Esophagus muscularis mucosa (tissue), 4 donors: ENCODE measurements at regions not wholly inside any gene's neighbourhood (a gene's known extent, or its start where the extent isn't known, plus 50 kb on each side); places are given as distances from the start of the nearest gene placed in this dataset.

Experiments
- EP300 ChIP-seq: sonication (generic); formaldehyde crosslinking; IDR thresholded peaks from one replicate; pipeline ENCODE4 v1.6.1; 2017; ENCODE audit warnings: antibody characterized with exemption
- POLR2A ChIP-seq: fragments of 450-650 bp; IDR thresholded peaks from one replicate; pipeline ENCODE4 v1.6.1; 2017; ENCODE audit warnings: antibody characterized with exemption, moderate library complexity, mild to moderate bottlenecking, low read depth
- TF ChIP-seq, protein P1 (sequence below), 3 experiments: fragments of 200-600 bp in 2 of 3; fragments of 450-650 bp in 1 of 3; sonication (generic) in 2 of 3; IDR thresholded peaks; one replicate each; pipeline ENCODE4 v1.5.1; 2017 to 2019; ENCODE audit warnings: antibody characterized with exemption in 3 of 3, mild to moderate bottlenecking in 2 of 3, moderate library complexity in 1 of 3

DNA sequence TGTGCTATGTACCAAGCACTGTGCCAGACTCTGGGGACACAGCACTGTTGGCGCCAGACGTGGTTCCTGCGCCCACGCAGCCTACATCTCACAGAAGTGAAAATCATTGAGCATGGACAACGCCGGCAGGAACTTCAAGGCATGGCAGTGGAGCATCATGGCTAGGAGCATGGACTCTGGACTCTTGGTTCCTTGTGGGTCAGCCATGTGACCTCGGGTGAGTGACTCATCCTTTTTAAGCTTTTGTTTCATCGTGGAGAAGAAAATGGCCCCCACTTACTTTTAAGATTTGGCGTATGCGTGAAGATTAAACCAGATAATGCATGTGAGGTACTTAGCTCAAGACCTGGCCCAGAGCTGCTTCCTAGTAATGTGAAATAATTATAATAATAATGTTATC lies 988.5 kb downstream of the UQCRFS1 start:
- TF ChIP-seq, protein P1, sequence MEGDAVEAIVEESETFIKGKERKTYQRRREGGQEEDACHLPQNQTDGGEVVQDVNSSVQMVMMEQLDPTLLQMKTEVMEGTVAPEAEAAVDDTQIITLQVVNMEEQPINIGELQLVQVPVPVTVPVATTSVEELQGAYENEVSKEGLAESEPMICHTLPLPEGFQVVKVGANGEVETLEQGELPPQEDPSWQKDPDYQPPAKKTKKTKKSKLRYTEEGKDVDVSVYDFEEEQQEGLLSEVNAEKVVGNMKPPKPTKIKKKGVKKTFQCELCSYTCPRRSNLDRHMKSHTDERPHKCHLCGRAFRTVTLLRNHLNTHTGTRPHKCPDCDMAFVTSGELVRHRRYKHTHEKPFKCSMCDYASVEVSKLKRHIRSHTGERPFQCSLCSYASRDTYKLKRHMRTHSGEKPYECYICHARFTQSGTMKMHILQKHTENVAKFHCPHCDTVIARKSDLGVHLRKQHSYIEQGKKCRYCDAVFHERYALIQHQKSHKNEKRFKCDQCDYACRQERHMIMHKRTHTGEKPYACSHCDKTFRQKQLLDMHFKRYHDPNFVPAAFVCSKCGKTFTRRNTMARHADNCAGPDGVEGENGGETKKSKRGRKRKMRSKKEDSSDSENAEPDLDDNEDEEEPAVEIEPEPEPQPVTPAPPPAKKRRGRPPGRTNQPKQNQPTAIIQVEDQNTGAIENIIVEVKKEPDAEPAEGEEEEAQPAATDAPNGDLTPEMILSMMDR (IDR thresholded peaks at IDR 0.05): no peak
- TF ChIP-seq POLR2A (no peak), EP300 (no peak)
